GM21526 (cell line): ENCODE measurements at regions not wholly inside any gene's neighbourhood (a gene's known extent, or its start where the extent isn't known, plus 50 kb on each side); places are given as distances from the start of the nearest gene placed in this dataset.
"Not testable (repeated sequence)": the region's sequence is repeated elsewhere in the genome, so short reads cannot be mapped to it uniquely, and the experiment has no call there.

Source experiments
- ATAC-seq: cut with Tn5 transposase; IDR thresholded peaks from one replicate; pipeline ENCODE4 v1.9.1; 2021; ENCODE audit warnings: moderate library complexity; ENCODE audit not compliant: unreplicated experiment, low FRiP score

GRCh38 chr9:26789959-26790358 lies 102.6 kb downstream of the CAAP1 start:
- no peak for ATAC-seq

GRCh38 chr9:26786564-26786963 lies 106.0 kb downstream of the CAAP1 start:
- no peak for ATAC-seq

GRCh38 chr9:26782899-26783298 lies 109.7 kb downstream of the CAAP1 start:
- ATAC-seq = no peak

GRCh38 chr9:26781906-26782305 lies 110.7 kb downstream of the CAAP1 start:
- ATAC-seq = no peak

GRCh38 chr9:26780307-26780706 lies 112.3 kb downstream of the CAAP1 start:
- ATAC-seq = not testable (repeated sequence)

GRCh38 chr9:26779062-26779461 lies 113.5 kb downstream of the CAAP1 start:
- ATAC-seq = no peak

GRCh38 chr9:26775391-26775790 lies 117.2 kb downstream of the CAAP1 start:
- ATAC-seq = no peak

GRCh38 chr9:26773056-26773455 lies 119.5 kb downstream of the CAAP1 start:
- no peak for ATAC-seq

- ATAC-seq = no peak
Measured at GRCh38 chr9:26770821-26771220, 121.8 kb downstream of the CAAP1 start.

GRCh38 chr9:26768145-26768544 lies 124.5 kb downstream of the CAAP1 start:
- ATAC-seq = no peak

- no peak for ATAC-seq
Measured at GRCh38 chr9:26760675-26761074, 131.9 kb downstream of the CAAP1 start.

GRCh38 chr9:26758655-26759054 lies 133.9 kb downstream of the CAAP1 start:
- ATAC-seq = no peak

GRCh38 chr9:26756881-26757280 lies 135.7 kb downstream of the CAAP1 start:
- no peak for ATAC-seq

GRCh38 chr9:26755476-26755875 lies 137.1 kb downstream of the CAAP1 start:
- ATAC-seq = no peak

- no peak for ATAC-seq
Measured at GRCh38 chr9:26754509-26755164, 138.0 kb downstream of the CAAP1 start.

- ATAC-seq = no peak
Measured at GRCh38 chr9:26753971-26754370, 138.6 kb downstream of the CAAP1 start.

GRCh38 chr9:26750162-26750561 lies 142.4 kb downstream of the CAAP1 start:
- ATAC-seq = no peak

GRCh38 chr9:26748449-26749058 lies 144.0 kb downstream of the CAAP1 start:
- ATAC-seq = no peak

GRCh38 chr9:26747611-26748010 lies 145.0 kb downstream of the CAAP1 start:
- no peak for ATAC-seq

GRCh38 chr9:26746357-26747072 lies 146.1 kb downstream of the CAAP1 start:
- ATAC-seq = peak; percentile 85

- ATAC-seq = no peak
Measured at GRCh38 chr9:26745111-26745510, 147.5 kb downstream of the CAAP1 start.
